GM23248 (cell line): ENCODE measurements at regions not wholly inside any gene's neighbourhood (a gene's known extent, or its start where the extent isn't known, plus 50 kb on each side); places are given as distances from the start of the nearest gene placed in this dataset.

Source experiments
- EZH2 ChIP-seq: fragments of 200-600 bp; sonication (generic); IDR thresholded peaks from 2 replicates; pipeline ENCODE4 v1.6.1; 2018; ENCODE audit warnings: antibody characterized with exemption, mild to moderate bottlenecking; ENCODE audit not compliant: insufficient read depth, poor library complexity, severe bottlenecking
- EZH2phosphoT487 ChIP-seq: fragments of 200-600 bp; sonication (generic); IDR thresholded peaks from 2 replicates; pipeline ENCODE4 v1.6.1; 2018; ENCODE audit warnings: antibody characterized with exemption, moderate library complexity, mild to moderate bottlenecking, low read depth; ENCODE audit not compliant: insufficient read depth

GRCh38 chr7:106471021-106471420 is 186.2 kb upstream of the NAMPT start:
- no peak for TF ChIP-seq EZH2phosphoT487
- TF ChIP-seq EZH2, result no peak
